PC-3 (cell line): ENCODE measurements at regions not wholly inside any gene's neighbourhood (a gene's known extent, or its start where the extent isn't known, plus 50 kb on each side); places are given as distances from the start of the nearest gene placed in this dataset.

ENCODE experiments used
- ATAC-seq: fragments of 200-7000 bp; cut with Tn5 transposase; 2 replicates; pipeline ENCODE4 v1.9.1; 2020; ENCODE audit warnings: mild to moderate bottlenecking, moderate library complexity
- BruUV-seq: library from RNA; stranded (reverse); fragments of 400-500 nt; replicated peaks from 2 replicates; lab custom pipeline; 2021; lab: Mats Ljungman, UMichigan
- CTCF ChIA-PET: fragments of 300-600 bp; sonication (Branson Sonifier 250); formaldehyde crosslinking; loops from one replicate; lab custom pipeline; 2022; ENCODE audit warnings: antibody characterized with exemption; lab: Charles Lee
- POLR2A ChIA-PET: fragments of 300-600 bp; sonication (Branson Sonifier 250); formaldehyde crosslinking; loops from one replicate; lab custom pipeline; 2022; ENCODE audit warnings: antibody characterized with exemption; ENCODE audit not compliant: unreplicated experiment; lab: Charles Lee
- DNase-seq: peaks from one replicate; pipeline ENCODE4 v3.0.0-alpha.2; 2015
- H2AFZ ChIP-seq: fragments of 300-600 bp; sonication (generic); 2 replicates; pipeline ENCODE4 v1.6.0; 2016; ENCODE audit warnings: antibody characterized with exemption, low read length
- H3F3A ChIP-seq: fragments of 300-600 bp; sonication (generic); one replicate; pipeline ENCODE4 v1.6.0; 2017; ENCODE audit warnings: antibody characterized with exemption, low read length, control low read depth, mild to moderate bottlenecking; ENCODE audit not compliant: unreplicated experiment
- H3K27ac ChIP-seq: fragments of 300-600 bp; sonication (generic); 2 replicates; pipeline ENCODE4 v1.5.1; 2016; ENCODE audit warnings: mild to moderate bottlenecking, low read length
- H3K27me3 ChIP-seq: fragments of 300-600 bp; sonication (generic); 2 replicates; pipeline ENCODE4 v1.6.1; 2016; ENCODE audit warnings: low read length, mixed read lengths
- H3K36me3 ChIP-seq: fragments of 300-600 bp; sonication (generic); 2 replicates; pipeline ENCODE4 v1.6.1; 2016; ENCODE audit warnings: low read depth, mixed run types, low read length, mixed read lengths
- H3K4me1 ChIP-seq: fragments of 300-600 bp; sonication (generic); 2 replicates; pipeline ENCODE4 v1.5.1; 2016; ENCODE audit warnings: low read length; ENCODE audit not compliant: insufficient read depth
- H3K4me2 ChIP-seq: fragments of 300-600 bp; sonication (generic); 2 replicates; pipeline ENCODE4 v1.6.0; 2016; ENCODE audit warnings: low read length
- H3K4me3 ChIP-seq: fragments of 300-600 bp; sonication (generic); 2 replicates; pipeline ENCODE4 v1.5.1; 2016; ENCODE audit warnings: mild to moderate bottlenecking, low read length, mixed read lengths
- H3K79me2 ChIP-seq: fragments of 300-600 bp; sonication (generic); 2 replicates; pipeline ENCODE4 v1.6.1; 2017; ENCODE audit warnings: low read length, mixed read lengths
- H3K9ac ChIP-seq: fragments of 300-600 bp; sonication (generic); 2 replicates; pipeline ENCODE4 v1.6.0; 2016; ENCODE audit warnings: mild to moderate bottlenecking, low read length
- H3K9me2 ChIP-seq: fragments of 300-600 bp; sonication (generic); replicated peaks from 2 replicates; pipeline ENCODE4 v1.6.1; 2016; ENCODE audit warnings: mixed run types, low read length, mixed read lengths
- H3K9me3 ChIP-seq: fragments of 300-600 bp; sonication (generic); 2 replicates; pipeline ENCODE4 v1.6.1; 2016; ENCODE audit warnings: low read length, mixed read lengths
- H4K20me1 ChIP-seq: fragments of 300-600 bp; sonication (generic); 2 replicates; pipeline ENCODE4 v1.6.1; 2016; ENCODE audit warnings: low read length, mixed read lengths
- CTCF ChIP-seq: fragments of 300-600 bp; sonication (generic); conservative IDR thresholded peaks from 2 replicates; pipeline ENCODE4 v1.5.1; 2017; ENCODE audit warnings: antibody characterized with exemption, low read depth, mild to moderate bottlenecking, low read length
- EZH2 ChIP-seq: fragments of 300-600 bp; sonication (generic); IDR thresholded peaks from one replicate; pipeline ENCODE4 v1.6.1; 2017; ENCODE audit warnings: antibody characterized with exemption, mild to moderate bottlenecking, low read length; ENCODE audit not compliant: unreplicated experiment
- EZH2phosphoT487 ChIP-seq: fragments of 300-600 bp; sonication (generic); IDR thresholded peaks from 2 replicates; pipeline ENCODE4 v1.6.1; 2018; ENCODE audit warnings: mild to moderate bottlenecking, antibody characterized with exemption, low read length, borderline replicate concordance
- intact Hi-C: fragments of 100-400 bp; cut with micrococcal nuclease; formaldehyde crosslinking; loops from 2 replicates; pipeline ENCODE4 v1.9.0; 2023

GRCh38 chr6:22041797-22042480 is 254.9 kb downstream of the PRL start:
- Histone ChIP-seq H3K4me2 (no peak overlapping the region), H3K79me2 (no peaks in the 10 kb centered on the region), H3F3A (no peaks in the 10 kb centered on the region), H3K36me3 (no peaks in the 10 kb centered on the region), H3K27ac (no peak overlapping the region), H3K4me3 (no peak overlapping the region), H3K27me3 (no peaks in the 10 kb centered on the region), H3K9me3 (no peaks in the 10 kb centered on the region), H3K9me2 (no peaks in the 10 kb centered on the region), H2AFZ (no peak overlapping the region), H3K9ac (no peak overlapping the region), H3K4me1 (peaks cover under 1% of the 10 kb centered on the region; the same call in 1 of the 2 replicates), H4K20me1 (no peaks in the 10 kb centered on the region)
- TF ChIP-seq EZH2 = no peak
- no peak for TF ChIP-seq EZH2phosphoT487
- no peak for TF ChIP-seq CTCF
- CTCF ChIA-PET = no interaction called here
- peak; percentile 18 for DNase-seq
- no TSS peak for BruUV-seq
- POLR2A ChIA-PET = no interaction called here
- intact Hi-C loops = no loop called here
- ATAC-seq = no peak

- intact Hi-C loops = no loop called here
- DNase-seq (no peak), ATAC-seq (no peak)
- TF ChIP-seq EZH2phosphoT487 (no peak), CTCF (no peak), EZH2 (no peak)
- H3K4me1 ChIP-seq = no peaks in the 10 kb centered on the region
- no peak overlapping the region for H2AFZ ChIP-seq
- CTCF ChIA-PET = no interaction called here
- no peak overlapping the region for H3K4me2 ChIP-seq
- H3K4me3 ChIP-seq = no peak overlapping the region
- H3K9me3 ChIP-seq = no peaks in the 10 kb centered on the region
- H3K79me2 ChIP-seq = no peaks in the 10 kb centered on the region
- POLR2A ChIA-PET = no interaction called here
- H3K9ac ChIP-seq = no peak overlapping the region
- BruUV-seq = no TSS peak
- H4K20me1 ChIP-seq = no peaks in the 10 kb centered on the region
- H3K27me3 ChIP-seq = no peaks in the 10 kb centered on the region
- H3K9me2 ChIP-seq = no peaks in the 10 kb centered on the region
- H3K36me3 ChIP-seq = no peaks in the 10 kb centered on the region
- no peak overlapping the region for H3K27ac ChIP-seq
- no peaks in the 10 kb centered on the region for H3F3A ChIP-seq
Measured at GRCh38 chr6:22042706-22043105, 254.1 kb downstream of the PRL start.

- ATAC-seq (no peak), DNase-seq (no peak)
- Histone ChIP-seq H3K9ac (no peak overlapping the region), H3K9me3 (no peaks in the 10 kb centered on the region), H3K4me2 (no peak overlapping the region), H3K27ac (no peak overlapping the region), H2AFZ (no peak overlapping the region), H3K9me2 (no peaks in the 10 kb centered on the region), H3K79me2 (no peaks in the 10 kb centered on the region), H3F3A (no peaks in the 10 kb centered on the region), H3K36me3 (no peaks in the 10 kb centered on the region), H3K27me3 (no peaks in the 10 kb centered on the region), H3K4me1 (no peaks in the 10 kb centered on the region), H3K4me3 (no peak overlapping the region), H4K20me1 (no peaks in the 10 kb centered on the region)
- BruUV-seq = no TSS peak
- intact Hi-C loops = no loop called here
- ChIA-PET CTCF (no interaction called here), POLR2A (no interaction called here)
- no peak for TF ChIP-seq EZH2phosphoT487
- no peak for TF ChIP-seq CTCF
- no peak for TF ChIP-seq EZH2
Measured at GRCh38 chr6:22043284-22043962, 253.4 kb downstream of the PRL start.
